ENCODE measurements at regions not wholly inside any gene's neighbourhood (a gene's known extent, or its start where the extent isn't known, plus 50 kb on each side); places are given as distances from the start of the nearest gene placed in this dataset.

DNA sequence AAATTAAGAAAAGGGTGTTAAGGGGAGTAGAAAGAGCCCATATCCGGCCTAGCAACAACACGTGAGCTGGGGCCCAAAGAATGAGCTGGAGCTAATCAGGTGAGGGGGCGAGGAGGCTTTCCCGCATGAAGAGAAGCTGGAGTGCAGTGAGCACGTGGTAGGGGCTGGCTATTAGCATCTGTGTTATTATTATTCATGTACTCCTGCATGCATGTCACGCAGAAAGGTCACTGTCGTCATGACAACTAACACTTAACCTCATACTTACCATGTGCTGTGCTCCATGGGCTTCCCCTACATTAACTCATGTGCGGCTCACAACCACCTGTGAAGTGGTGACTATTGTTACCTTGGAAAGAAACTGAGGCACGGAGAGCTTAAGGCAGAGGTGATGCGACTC lies 227.6 kb upstream of the UBL3 start:
- Histone ChIP-seq H3K4me1 (no peaks in the 10 kb centered on the region), H3K27ac (no peak overlapping the region), H3K27me3 (no peaks in the 10 kb centered on the region), H3K9ac (ENCODE audit: low read depth in 2 of 2, low read length in 2 of 2) (no peak overlapping the region), H3K4me3 (no peak overlapping the region), H3K9me3 (no peaks in the 10 kb centered on the region), H3K36me3 (no peaks in the 10 kb centered on the region)
- TF ChIP-seq, protein P1, sequence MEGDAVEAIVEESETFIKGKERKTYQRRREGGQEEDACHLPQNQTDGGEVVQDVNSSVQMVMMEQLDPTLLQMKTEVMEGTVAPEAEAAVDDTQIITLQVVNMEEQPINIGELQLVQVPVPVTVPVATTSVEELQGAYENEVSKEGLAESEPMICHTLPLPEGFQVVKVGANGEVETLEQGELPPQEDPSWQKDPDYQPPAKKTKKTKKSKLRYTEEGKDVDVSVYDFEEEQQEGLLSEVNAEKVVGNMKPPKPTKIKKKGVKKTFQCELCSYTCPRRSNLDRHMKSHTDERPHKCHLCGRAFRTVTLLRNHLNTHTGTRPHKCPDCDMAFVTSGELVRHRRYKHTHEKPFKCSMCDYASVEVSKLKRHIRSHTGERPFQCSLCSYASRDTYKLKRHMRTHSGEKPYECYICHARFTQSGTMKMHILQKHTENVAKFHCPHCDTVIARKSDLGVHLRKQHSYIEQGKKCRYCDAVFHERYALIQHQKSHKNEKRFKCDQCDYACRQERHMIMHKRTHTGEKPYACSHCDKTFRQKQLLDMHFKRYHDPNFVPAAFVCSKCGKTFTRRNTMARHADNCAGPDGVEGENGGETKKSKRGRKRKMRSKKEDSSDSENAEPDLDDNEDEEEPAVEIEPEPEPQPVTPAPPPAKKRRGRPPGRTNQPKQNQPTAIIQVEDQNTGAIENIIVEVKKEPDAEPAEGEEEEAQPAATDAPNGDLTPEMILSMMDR (IDR thresholded peaks at IDR 0.05): no peak
- intact Hi-C loops (cut with DNase I): no loop called here
- no peak for DNase-seq

DNA sequence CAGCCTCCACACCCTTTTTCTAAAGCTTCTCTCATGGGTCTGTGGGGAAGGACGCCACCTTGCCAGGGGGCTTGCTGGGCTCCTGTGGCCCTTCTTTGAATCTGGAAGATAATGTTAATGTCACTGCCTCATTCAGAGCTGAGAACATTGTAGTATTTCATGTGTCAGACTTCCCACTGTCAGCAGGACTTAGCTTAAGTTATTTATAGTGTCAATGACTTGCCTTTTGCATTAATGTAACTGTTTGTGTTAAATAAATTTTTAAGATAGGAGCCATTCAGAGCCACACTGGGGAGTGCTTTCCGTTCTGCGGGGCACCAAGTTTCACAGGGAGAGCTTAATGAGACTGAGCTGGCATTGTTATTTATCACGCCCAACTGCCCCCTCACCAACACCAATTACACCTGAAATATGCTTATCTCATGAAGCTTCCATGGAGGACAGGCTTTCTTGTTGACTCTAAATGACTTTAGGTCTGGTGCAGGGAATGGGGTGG lies 226.9 kb upstream of the UBL3 start:
- Histone ChIP-seq H3K27me3 (no peaks in the 10 kb centered on the region), H3K4me3 (no peak overlapping the region), H3K9me3 (no peaks in the 10 kb centered on the region), H3K9ac (ENCODE audit: low read depth in 2 of 2, low read length in 2 of 2) (no peak overlapping the region), H3K27ac (no peak overlapping the region), H3K36me3 (no peaks in the 10 kb centered on the region), H3K4me1 (no peaks in the 10 kb centered on the region)
- intact Hi-C loops (cut with DNase I): no loop called here
- TF ChIP-seq, protein P1 (IDR thresholded peaks at IDR 0.05): no peak
- no peak for DNase-seq

DNA sequence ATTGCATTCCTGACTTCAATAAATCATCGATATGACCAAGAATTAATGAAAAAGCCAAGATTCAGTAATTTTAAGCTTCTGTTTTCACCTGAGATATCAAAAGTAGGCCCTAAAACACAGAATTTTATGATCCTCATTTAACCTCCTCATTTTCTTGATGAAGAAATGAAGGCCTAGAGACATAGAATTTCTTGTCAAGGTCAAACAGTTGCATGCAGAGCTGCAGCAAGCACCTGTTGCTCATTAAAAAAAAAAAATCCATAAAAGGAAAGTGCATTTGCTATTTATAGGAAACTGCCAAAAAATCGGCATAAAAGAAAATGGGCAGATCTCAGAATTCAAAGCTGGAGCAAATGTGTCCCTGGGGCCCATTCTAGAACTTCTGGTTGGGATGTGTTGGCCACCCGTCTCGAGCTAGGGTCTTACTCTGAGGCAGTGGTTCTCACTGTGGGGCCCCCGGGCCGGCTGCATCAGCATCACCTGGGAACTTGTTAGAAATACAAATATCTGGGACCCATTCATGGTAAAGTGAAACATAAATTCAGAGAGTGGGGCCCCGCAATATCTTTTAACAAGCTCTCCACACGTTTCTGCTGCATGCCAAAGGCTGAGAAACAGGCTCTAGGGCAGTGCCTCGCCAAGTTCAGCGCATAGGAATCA lies 224.7 kb upstream of the UBL3 start:
- Histone ChIP-seq H3K4me3 (no peak overlapping the region), H3K27me3 (no peaks in the 10 kb centered on the region), H3K27ac (no peak overlapping the region), H3K36me3 (no peaks in the 10 kb centered on the region), H3K4me1 (no peaks in the 10 kb centered on the region), H3K9ac (ENCODE audit: low read depth in 2 of 2, low read length in 2 of 2) (no peak overlapping the region), H3K9me3 (no peaks in the 10 kb centered on the region)
- intact Hi-C loops (cut with DNase I): no loop called here
- DNase-seq: no peak
- TF ChIP-seq, protein P1 (IDR thresholded peaks at IDR 0.05): no peak

DNA sequence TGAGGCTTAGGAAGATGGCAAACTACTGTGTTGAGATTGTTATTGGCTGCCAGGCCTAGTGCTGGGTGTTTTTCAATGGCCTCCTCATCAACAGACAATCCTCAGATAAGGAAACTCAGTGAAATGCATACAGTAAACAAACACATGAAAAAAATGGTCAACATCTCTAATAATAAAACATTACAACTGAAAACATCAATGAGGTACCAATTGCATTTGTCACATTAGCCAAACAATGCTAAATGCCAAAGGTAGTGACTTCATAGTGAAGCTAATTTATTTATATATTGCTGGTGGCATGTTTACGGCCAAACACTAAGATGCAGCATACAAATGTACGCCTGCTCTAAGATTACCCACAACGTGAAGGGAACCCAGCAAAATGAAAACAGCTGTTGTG lies 224.0 kb upstream of the UBL3 start:
- intact Hi-C loops (cut with DNase I): no loop called here
- no peak for DNase-seq
- H3K36me3 ChIP-seq: no peaks in the 10 kb centered on the region
- TF ChIP-seq, protein P1 (IDR thresholded peaks at IDR 0.05): no peak
- H3K4me3 ChIP-seq: no peak overlapping the region
- no peak overlapping the region for H3K27ac ChIP-seq
- H3K9ac ChIP-seq (ENCODE audit: low read depth in 2 of 2, low read length in 2 of 2): no peak overlapping the region
- no peaks in the 10 kb centered on the region for H3K27me3 ChIP-seq
- no peaks in the 10 kb centered on the region for H3K9me3 ChIP-seq
- no peaks in the 10 kb centered on the region for H3K4me1 ChIP-seq

DNA sequence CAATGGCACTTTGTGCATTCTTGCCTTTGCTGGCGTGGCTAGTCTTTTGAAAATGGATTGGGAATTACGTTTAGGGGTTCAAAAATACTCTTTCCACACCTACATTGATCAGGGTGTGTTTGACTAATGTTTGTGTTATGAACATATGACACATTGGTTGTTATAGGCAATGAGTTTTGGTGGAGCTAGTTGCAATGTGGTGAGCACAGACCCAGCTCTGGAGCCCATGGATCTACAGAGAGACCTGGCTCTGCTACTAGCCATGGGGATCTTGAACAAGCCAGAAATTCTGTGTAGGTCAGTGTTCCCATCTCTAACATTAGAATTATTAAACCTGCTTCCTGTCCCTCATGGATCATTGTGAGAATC lies 222.4 kb upstream of the UBL3 start:
- Histone ChIP-seq H3K9ac (ENCODE audit: low read depth in 2 of 2, low read length in 2 of 2) (no peak overlapping the region), H3K27ac (no peak overlapping the region), H3K4me1 (no peaks in the 10 kb centered on the region), H3K4me3 (no peak overlapping the region), H3K9me3 (no peaks in the 10 kb centered on the region), H3K36me3 (no peaks in the 10 kb centered on the region), H3K27me3 (no peaks in the 10 kb centered on the region)
- TF ChIP-seq, protein P1 (IDR thresholded peaks at IDR 0.05): no peak
- no peak for DNase-seq
- intact Hi-C loops (cut with DNase I): no loop called here
